GM21717 (cell line): ENCODE measurements at regions not wholly inside any gene's neighbourhood (a gene's known extent, or its start where the extent isn't known, plus 50 kb on each side); places are given as distances from the start of the nearest gene placed in this dataset.
"Not testable (repeated sequence)": the region's sequence is repeated elsewhere in the genome, so short reads cannot be mapped to it uniquely, and the experiment has no call there.

ENCODE experiments used
- ATAC-seq: cut with Tn5 transposase; IDR thresholded peaks from one replicate; pipeline ENCODE4 v1.9.1; 2021; ENCODE audit warnings: mild to moderate bottlenecking, moderate library complexity; ENCODE audit not compliant: unreplicated experiment

GRCh38 chr21:28614791-28615190 lies 377.9 kb downstream of the LTN1 start:
- no peak for ATAC-seq

- no peak for ATAC-seq
Observed at GRCh38 chr21:28608646-28609045, 384.0 kb downstream of the LTN1 start.

- no peak for ATAC-seq
Observed at GRCh38 chr21:28607545-28607944, 385.1 kb downstream of the LTN1 start.

- peak; percentile 63 for ATAC-seq
Observed at GRCh38 chr21:28604946-28605537, 387.6 kb downstream of the LTN1 start.

- ATAC-seq = no peak
Observed at GRCh38 chr21:28602546-28602945, 390.1 kb downstream of the LTN1 start.

GRCh38 chr21:28598214-28598613 lies 394.5 kb downstream of the LTN1 start:
- no peak for ATAC-seq

GRCh38 chr21:28592205-28592865 lies 400.3 kb downstream of the LTN1 start:
- no peak for ATAC-seq

GRCh38 chr21:28590676-28591075 lies 402.0 kb downstream of the LTN1 start:
- ATAC-seq = no peak

GRCh38 chr21:28590026-28590425 lies 402.7 kb downstream of the LTN1 start:
- ATAC-seq = no peak

- ATAC-seq = no peak
Observed at GRCh38 chr21:28588997-28589396, 403.7 kb downstream of the LTN1 start.

- ATAC-seq = no peak
Observed at GRCh38 chr21:28587748-28588147, 404.9 kb downstream of the LTN1 start.

GRCh38 chr21:28581976-28582375 lies 410.7 kb downstream of the LTN1 start:
- no peak for ATAC-seq

- ATAC-seq = not testable (repeated sequence)
Observed at GRCh38 chr21:28581311-28581731, 411.4 kb downstream of the LTN1 start.

- ATAC-seq = no peak
Observed at GRCh38 chr21:28580585-28580984, 412.1 kb downstream of the LTN1 start.

- ATAC-seq = no peak
Observed at GRCh38 chr21:28579986-28580550, 412.6 kb downstream of the LTN1 start.

- ATAC-seq = no peak
Observed at GRCh38 chr21:28568692-28569091, 424.0 kb downstream of the LTN1 start.

GRCh38 chr21:28563933-28564332 lies 428.7 kb downstream of the LTN1 start:
- ATAC-seq = not testable (repeated sequence)

GRCh38 chr21:28561772-28562171 lies 430.9 kb downstream of the LTN1 start:
- no peak for ATAC-seq

- no peak for ATAC-seq
Observed at GRCh38 chr21:28554660-28555475, 437.8 kb downstream of the LTN1 start.

- no peak for ATAC-seq
Observed at GRCh38 chr21:28550057-28550825, 442.4 kb downstream of the LTN1 start.

GRCh38 chr21:28548291-28548690 lies 444.4 kb downstream of the LTN1 start:
- ATAC-seq = no peak
